ENCODE measurements at regions not wholly inside any gene's neighbourhood (a gene's known extent, or its start where the extent isn't known, plus 50 kb on each side); places are given as distances from the start of the nearest gene placed in this dataset.
"Not testable (repeated sequence)": the region's sequence is repeated elsewhere in the genome, so short reads cannot be mapped to it uniquely, and the experiment has no call there.

GRCh38 chr10:3661271-3661670, 123.7 kb downstream of the KLF6 start:
- DNase-seq = no peak

DNA sequence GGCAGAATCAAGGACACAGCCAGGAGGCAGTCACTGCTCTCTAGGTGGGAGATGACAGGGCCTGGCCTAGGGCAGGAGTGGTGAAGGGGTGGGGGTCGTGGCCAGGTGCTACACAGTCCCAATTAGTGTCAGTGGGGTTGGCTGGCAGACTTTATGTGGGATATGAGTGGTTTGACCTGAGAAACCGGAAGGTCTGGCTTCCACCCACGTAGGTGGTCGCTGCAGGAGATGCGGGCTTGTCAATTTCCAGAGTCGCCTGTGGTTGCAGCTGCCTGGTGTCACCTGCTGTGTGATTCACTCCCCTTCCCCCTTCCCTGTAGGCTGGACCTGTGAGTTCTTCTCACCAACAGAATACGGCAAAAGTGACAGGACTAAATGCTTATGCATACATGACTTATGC, 124.3 kb downstream of the KLF6 start:
- DNase-seq = no peak

- DNase-seq = no peak
These were observed 125.6 kb downstream of the KLF6 start for GRCh38 chr10:3659203-3659917.

DNA sequence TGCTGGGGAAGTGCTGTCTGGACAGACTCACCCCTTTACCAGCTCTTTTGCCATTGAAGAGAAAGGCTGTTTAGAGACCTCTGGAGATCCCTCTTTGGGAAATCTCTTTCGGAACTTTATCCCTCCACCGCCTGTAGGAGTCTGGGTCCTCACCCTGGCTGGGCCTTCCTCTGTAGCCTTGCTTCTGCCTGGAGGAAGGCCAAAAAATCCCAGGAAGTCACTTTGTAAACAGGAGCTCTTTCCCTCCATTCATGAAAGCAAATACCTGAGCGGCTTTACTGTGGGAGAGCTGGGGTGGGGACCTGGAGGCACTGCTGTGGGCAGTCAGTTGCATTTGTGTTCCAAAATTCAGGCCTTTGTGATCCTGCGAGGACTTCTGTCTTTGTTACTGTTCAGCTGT, 126.2 kb downstream of the KLF6 start:
- DNase-seq = no peak

GRCh38 chr10:3656214-3656613, 128.8 kb downstream of the KLF6 start:
- no peak for DNase-seq

DNA sequence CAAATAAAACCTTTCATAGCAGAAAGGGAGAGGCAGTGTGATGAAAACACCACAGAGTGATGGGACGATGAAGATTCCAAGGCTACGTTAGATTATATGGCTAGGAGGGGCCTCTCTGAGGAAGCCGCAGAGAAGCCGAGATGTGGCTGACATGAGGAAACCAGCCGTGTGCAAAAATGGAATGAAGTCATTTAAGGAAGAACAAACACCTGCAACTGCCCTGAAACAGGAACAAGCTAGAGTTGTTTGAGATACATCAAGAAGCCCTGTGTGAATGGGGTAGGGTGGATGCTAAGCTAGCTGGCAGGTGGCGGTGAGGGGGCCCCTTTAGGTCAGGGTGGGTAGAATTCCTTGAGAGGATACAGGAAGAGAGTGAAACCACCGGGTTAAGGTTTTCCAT, 129.5 kb downstream of the KLF6 start:
- no peak for DNase-seq

- no peak for DNase-seq
These were observed 130.0 kb downstream of the KLF6 start for GRCh38 chr10:3654980-3655379.

DNA sequence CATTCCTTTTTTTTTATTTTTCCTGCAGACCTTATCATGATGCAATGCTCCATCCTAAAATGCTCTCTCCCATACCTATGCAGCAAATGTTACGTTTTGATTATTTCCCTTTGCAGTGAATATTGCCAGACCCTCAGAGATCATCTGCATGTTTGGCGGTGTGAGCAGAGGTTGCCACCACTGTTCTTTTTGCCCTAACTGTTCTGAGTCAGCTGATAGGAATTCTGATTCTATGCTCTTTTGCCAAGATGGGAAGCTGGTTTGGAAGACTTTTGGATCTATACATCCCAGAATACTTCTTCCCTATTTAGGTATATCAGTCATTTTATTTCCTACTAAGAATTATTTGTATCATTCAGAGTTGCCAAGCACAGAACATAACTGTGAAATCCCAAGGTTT, 130.5 kb downstream of the KLF6 start:
- no peak for DNase-seq

GRCh38 chr10:3653303-3653702, 131.7 kb downstream of the KLF6 start:
- DNase-seq = not testable (repeated sequence)

- no peak for DNase-seq
These were observed 132.1 kb downstream of the KLF6 start for GRCh38 chr10:3652886-3653285.

DNA sequence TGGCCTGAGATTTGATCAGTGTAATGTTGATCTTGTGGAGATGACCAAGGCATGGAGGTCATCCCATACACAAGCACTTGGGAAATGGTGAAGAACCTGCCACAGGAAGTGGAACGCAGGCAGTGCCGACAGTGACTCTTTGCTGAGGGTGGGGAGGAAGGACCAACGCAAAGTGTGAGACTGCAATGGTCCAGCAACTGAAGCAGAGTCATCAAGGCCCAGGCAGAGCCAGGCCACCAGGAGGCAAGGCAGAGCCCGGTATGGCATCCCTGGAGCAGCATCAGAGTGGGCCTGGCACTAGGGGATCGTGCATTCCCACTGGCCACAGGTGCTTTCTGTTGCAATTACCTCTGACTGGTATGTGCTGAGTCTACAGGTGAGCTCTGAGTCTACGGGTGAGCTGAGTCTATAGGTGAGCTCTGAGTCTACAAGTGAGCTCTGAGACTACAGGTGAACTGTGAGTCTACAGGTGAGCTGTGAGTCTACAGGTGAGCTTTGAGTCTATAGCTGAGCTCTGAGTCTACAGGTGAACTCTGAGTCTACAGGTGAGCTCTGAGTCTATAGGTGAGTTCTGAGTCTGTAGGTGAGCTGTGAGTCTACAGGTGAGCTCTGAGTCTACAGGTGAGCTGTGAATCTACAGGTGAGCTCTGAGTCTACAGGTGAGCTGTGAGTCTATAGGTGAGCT, 132.9 kb downstream of the KLF6 start:
- DNase-seq = no peak

GRCh38 chr10:3648576-3648975, 136.4 kb downstream of the KLF6 start:
- no peak for DNase-seq

- DNase-seq = no peak
These were observed 136.8 kb downstream of the KLF6 start for GRCh38 chr10:3648170-3648569.

DNA sequence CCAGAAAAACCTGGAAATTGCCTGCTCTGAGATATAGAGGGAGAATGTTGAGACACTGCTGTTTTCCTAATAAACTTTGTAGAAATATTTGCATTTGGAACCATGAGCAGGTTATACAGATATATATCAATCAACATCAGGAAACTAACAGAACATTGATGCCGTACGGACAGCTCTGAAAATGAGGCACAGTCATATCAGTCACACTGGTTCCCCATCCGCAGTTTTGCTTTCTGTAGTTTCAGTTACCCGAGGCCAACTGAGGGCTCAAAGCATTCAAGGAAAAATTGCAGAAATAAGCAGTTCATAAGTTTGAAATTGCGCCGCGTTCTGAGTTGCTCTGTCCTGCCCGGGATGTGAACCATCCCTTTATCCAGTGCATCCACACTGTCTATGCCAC, 137.9 kb downstream of the KLF6 start:
- DNase-seq = no peak

- DNase-seq = no peak
These were observed 139.6 kb downstream of the KLF6 start for GRCh38 chr10:3645406-3645805.

DNA sequence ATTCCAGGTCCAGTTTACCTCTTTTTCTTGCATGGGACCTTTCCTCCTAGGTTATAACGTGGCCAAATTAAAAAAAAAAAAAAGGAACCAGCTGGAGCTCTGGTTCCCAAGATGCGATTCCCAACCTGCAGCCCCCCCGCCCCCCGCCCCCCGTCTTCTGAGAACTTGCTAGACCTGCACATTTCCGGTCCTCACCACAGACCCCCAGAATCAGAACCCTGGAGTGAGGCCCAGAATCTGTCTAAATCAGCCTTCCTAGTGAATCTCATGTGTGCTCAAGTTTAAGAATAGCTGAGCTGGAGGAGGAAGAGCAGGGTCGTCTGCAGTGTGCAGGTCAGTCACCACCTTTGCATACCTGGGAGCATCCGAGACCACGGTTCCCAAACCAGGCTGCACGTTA, 144.2 kb downstream of the KLF6 start:
- no peak for DNase-seq

DNA sequence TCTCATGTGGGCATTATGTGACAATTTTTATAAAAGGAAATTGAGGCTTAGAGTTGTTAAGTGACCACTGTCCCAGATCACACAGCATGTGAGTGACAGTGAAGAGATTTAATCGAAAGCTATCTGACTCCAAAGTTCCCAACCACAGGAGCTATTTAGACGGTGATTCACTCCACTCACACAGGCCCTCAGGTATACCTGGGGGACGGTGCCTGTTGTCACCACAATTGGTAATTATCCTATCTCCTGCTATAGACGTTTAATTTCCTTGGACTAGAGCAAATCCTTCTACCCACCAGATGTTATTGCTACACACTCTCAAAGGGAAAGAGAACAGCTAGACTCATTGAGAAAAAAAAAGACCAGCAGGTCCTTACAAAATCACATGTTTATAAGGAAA, 145.5 kb downstream of the KLF6 start:
- no peak for DNase-seq

DNA sequence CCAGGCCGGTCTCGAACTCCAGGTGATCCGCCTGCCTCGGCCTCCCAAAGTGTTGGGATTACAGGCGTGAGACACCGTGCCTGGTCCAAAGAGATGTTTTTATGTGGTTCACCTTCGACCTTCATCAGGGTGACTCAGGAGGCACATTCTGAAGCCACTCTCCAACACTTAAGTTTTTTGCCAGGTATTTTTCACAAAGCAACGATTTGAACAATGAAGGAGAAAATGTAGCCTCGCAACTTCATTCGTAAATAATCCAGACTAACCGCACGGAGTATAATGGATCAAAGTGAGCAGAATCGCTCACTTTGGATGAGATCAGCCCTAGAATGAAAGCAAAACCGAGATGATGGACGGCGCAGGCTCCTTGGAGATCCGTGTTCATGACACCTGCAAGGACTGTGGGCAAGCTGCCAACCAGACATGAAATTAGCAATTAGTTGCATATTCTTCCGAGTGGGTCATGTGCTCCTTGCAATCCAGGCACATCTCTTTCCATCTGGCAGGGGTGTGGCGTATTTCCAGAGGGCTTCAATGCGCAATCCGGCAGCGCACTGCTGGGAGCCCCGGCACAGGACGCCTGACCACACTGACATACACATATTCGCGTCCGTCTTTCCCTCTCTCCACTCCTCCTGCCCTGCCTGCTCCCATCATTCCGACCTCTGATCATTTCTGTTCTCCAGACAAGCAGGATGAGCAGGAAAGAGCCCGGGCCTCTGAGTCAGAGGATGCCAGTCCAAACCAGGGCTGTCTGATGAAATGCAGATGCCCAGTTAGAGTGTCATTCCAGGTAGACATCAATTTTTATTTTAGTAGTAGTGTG, 148.4 kb downstream of the KLF6 start:
- no peak for DNase-seq

DNA sequence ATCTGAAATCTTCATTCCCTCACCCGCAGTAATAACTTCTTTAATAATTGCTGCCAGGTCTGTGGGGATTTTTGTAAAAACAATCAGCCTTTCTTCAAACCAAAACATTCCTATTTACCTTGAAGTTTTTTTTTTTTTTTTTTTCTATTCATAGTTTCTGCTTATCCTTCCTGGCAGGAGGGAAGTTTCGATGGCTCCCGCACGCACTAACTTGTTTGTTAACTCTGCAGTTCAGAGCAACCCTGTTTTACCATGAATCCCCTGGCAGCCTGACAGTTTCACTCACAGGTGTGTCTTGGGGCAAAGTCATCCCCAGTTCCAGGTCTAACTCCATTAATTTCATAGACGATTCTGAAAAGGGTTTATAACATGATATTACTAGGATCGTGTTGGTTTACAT, 149.3 kb downstream of the KLF6 start:
- DNase-seq = no peak

DNA sequence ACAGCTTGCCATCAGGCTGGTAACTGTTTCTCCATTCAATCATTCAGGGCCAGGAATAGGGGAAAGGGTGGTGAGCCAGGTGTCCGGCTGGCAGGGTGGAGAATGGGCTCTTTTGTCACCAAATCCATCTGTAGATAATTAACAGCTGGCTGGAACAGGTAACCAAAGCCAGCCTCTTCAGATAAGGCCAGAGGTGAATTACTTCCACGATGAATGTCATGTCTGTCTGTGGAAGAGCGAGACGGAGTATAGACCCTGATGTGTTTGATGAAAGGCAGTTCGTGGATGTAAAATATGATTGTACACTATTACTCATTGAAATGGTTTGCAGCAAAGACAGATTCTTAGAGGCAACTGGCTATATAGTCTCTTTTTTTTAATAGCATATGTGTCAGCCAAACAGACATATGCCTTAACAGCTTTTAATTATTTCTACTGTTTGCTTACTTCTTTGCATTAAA, 149.8 kb downstream of the KLF6 start:
- no peak for DNase-seq

DNA sequence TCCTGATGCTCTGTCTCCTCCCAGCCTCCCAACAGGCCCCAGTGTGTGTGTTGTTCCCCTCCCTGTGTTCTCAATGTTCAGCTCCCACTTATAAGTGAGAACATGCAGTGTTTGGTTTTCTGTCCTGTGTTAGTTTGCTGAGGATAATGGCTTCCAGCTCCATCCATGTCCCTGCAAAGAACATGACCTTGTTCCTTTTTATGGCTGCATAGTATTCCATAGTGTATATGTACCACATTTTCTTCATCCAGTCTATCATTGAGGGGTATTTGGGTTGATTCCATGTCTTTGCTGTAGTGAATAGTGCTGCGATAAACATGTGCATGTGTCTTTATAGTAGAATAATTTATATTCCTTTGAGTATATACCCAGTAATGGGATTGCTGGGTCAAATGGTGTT, 150.4 kb downstream of the KLF6 start:
- DNase-seq = not testable (repeated sequence)

DNA sequence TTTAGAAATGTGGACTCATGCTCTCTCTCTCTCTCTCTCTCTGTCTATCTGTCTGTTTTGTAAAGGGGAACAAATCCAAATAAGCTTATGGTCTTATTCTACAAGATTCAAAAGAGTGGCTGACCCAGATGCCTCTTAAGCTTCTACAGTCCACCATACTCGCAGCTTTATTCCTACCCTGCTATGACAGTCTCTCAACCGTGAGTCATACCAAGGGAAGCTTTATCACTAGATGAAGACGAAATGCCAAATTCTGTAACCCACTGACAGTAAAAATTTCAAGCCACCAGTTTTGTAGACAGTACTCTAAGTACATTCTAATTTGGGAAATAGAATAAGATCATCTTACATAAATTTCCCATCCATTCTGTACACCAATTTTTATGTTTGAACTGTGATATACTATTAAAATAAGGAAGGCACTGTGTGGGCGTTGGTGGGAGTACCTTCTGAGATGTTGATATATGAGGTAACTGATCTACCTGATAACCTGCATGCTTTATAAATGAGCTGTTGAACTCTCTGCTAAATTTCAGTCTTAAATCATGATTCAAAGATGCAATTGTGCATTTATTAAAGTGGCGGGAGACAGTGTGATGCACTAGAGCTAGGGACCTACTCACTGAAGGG, 153.2 kb downstream of the KLF6 start:
- peak in 1 of 56 donors; percentile 2 for DNase-seq

All from amygdala (tissue), 56 donors.